ENCODE measurements at regions not wholly inside any gene's neighbourhood (a gene's known extent, or its start where the extent isn't known, plus 50 kb on each side); places are given as distances from the start of the nearest gene placed in this dataset.

DNA sequence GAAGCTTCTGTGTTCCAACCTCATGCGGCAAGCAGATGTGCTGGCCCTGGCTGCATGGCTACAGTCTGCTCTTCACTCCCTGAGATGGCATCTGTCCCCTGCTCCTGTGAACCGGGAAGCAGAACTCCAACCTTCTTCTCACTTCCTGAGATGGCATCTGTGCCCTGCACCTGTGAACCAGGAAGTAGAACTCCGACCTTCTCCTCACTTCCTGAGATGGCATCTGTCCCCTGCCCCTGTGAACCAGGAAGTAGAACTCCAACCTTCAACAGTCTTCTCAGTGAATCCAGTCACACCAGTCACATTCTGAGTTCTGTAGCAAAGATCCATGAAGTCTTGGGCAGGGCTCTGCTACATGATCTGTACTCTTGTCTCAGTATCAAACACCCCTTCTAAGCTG lies 887.2 kb upstream of the KLHL29 start:
- Histone ChIP-seq H3K9ac (ENCODE audit: low read depth in 1 of 3, low read length in 3 of 3) (no peak overlapping the region), H3K27me3 (ENCODE audit: control insufficient read depth in 3 of 3, insufficient read depth in 3 of 3, low read length in 3 of 3) (no peaks in the 10 kb centered on the region), H3K4me3 (ENCODE audit: low read length in 3 of 3) (no peak overlapping the region), H3K27ac (ENCODE audit: low read depth, low read length) (no peak overlapping the region), H3K9me3 (ENCODE audit: control insufficient read depth in 3 of 3, low read length in 3 of 3) (no peaks in the 10 kb centered on the region), H3K4me1 (ENCODE audit: control insufficient read depth in 3 of 3, insufficient read depth in 3 of 3, low read length in 3 of 3) (peaks cover 0 to 8% (median 8%) of the 10 kb centered on the region in 3 donors), H3K36me3 (ENCODE audit: control insufficient read depth in 3 of 3, insufficient read depth in 3 of 3, low read length in 3 of 3) (no peaks in the 10 kb centered on the region)

DNA sequence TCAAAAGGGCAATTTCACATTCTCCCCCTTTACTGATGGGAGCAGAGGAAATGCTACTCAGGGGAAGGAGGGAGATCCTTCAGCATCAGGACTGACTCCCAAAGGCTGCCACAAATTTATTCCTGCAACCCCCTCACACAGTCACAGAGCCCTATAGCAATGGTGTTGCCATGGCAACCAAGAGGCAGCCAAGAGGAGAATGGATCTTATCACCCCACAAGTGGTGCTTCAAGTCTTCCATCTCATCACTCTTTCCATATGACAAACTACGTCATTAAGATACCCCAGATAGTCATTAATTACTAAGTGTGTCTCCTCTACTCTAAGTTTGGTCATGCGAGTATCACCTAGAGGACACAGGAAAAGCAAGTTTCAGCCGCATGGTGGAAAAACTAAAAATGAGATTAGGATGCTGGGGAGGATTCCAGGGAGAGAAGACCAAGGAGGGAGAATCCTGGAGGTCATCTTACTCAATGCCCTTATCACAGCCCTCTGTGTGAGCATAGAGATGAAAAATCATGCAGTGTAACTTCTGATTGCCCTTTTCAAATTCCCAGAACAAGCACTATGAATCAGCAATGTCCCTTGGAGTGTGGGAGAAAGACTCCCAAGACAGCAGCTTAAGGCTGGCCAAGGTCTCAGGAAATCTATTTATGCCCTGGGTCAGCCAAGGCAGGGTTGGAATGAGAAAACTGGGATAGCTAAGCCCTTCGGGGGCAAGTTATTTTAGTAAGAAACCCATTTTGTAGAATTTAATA lies 885.7 kb upstream of the KLHL29 start:
- no peak overlapping the region for H3K27ac ChIP-seq (ENCODE audit: low read depth, low read length)
- H3K4me1 ChIP-seq (ENCODE audit: control insufficient read depth in 3 of 3, insufficient read depth in 3 of 3, low read length in 3 of 3), result peaks cover 0 to 8% (median 8%) of the 10 kb centered on the region in 3 donors
- no peak overlapping the region for H3K4me3 ChIP-seq (ENCODE audit: low read length in 3 of 3)
- H3K9ac ChIP-seq (ENCODE audit: low read depth in 1 of 3, low read length in 3 of 3), result no peak overlapping the region
- H3K36me3 ChIP-seq (ENCODE audit: control insufficient read depth in 3 of 3, insufficient read depth in 3 of 3, low read length in 3 of 3), result no peaks in the 10 kb centered on the region
- no peaks in the 10 kb centered on the region for H3K9me3 ChIP-seq (ENCODE audit: control insufficient read depth in 3 of 3, low read length in 3 of 3)
- no peaks in the 10 kb centered on the region for H3K27me3 ChIP-seq (ENCODE audit: control insufficient read depth in 3 of 3, insufficient read depth in 3 of 3, low read length in 3 of 3)

DNA sequence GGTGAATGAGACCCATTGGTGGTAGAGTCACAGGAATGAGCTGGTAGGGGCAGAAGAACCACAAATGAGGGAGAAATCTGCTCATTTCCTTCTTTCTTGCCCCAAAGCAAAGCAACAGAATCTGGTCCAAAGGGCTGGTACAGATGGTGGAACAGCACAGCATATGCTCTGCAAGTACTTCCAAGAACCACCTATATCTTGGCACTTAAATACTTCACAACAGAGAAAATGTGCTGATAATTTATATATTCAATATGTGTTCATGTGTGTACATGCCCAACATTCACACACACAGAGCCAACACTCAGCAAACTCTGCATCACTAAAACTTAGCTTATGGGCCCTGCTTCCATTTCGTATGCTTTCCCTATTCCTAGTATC lies 884.4 kb upstream of the KLHL29 start:
- H3K27ac ChIP-seq (ENCODE audit: low read depth, low read length), result no peak overlapping the region

DNA sequence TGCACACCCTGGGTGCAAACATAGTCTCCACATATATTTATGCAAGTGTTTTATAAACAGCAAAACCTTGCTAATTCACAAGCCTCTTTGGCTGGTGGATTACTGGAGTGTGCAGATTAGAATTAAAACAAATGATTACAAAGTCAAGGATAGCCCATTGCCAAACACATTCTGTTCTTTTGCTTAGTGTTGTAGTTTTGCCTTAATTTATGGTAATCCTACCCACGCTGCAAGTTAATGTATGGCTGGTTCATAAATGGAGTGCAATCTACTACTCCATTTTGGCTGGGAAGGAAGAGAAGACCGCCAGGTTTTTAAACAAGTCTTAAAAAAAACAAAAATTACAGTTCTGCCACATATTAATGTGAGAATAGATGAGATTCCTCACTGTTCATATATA lies 883.1 kb upstream of the KLHL29 start:
- Histone ChIP-seq H3K27ac (ENCODE audit: low read depth, low read length) (no peak overlapping the region), H3K36me3 (ENCODE audit: control insufficient read depth in 3 of 3, insufficient read depth in 3 of 3, low read length in 3 of 3) (no peaks in the 10 kb centered on the region), H3K9ac (ENCODE audit: low read depth in 1 of 3, low read length in 3 of 3) (no peak overlapping the region), H3K4me1 (ENCODE audit: control insufficient read depth in 3 of 3, insufficient read depth in 3 of 3, low read length in 3 of 3) (peaks cover 0 to 8% (median 8%) of the 10 kb centered on the region in 3 donors), H3K27me3 (ENCODE audit: control insufficient read depth in 3 of 3, insufficient read depth in 3 of 3, low read length in 3 of 3) (no peaks in the 10 kb centered on the region), H3K4me3 (ENCODE audit: low read length in 3 of 3) (no peak overlapping the region), H3K9me3 (ENCODE audit: control insufficient read depth in 3 of 3, low read length in 3 of 3) (no peaks in the 10 kb centered on the region)

More for the DNA sequence above, 884.4 kb upstream of the KLHL29 start:
- Histone ChIP-seq H3K4me3 (ENCODE audit: low read length in 3 of 3) (no peak overlapping the region), H3K36me3 (ENCODE audit: control insufficient read depth in 3 of 3, insufficient read depth in 3 of 3, low read length in 3 of 3) (no peaks in the 10 kb centered on the region), H3K4me1 (ENCODE audit: control insufficient read depth in 3 of 3, insufficient read depth in 3 of 3, low read length in 3 of 3) (peaks cover 0 to 8% (median 8%) of the 10 kb centered on the region in 3 donors), H3K9me3 (ENCODE audit: control insufficient read depth in 3 of 3, low read length in 3 of 3) (no peaks in the 10 kb centered on the region), H3K27me3 (ENCODE audit: control insufficient read depth in 3 of 3, insufficient read depth in 3 of 3, low read length in 3 of 3) (no peaks in the 10 kb centered on the region), H3K9ac (ENCODE audit: low read depth in 1 of 3, low read length in 3 of 3) (no peak overlapping the region)

DNA sequence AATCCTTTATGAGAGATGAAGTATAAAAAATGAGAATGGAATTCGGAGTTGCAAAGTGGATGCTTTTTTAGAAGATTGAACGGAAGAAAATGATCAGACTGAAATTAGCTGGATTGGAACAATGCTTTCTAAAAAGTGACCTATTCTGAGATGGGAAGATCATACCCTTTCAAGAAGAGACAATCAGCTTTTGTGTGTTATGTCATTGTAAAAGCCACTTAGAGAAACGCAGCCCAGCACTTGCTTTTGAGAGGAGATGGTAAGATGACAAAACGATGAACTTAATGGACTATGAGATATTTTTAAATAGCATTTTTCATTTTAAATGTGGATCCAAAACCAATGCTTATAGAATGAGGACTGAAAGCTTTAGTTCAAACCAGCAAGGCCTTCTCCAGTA lies 871.4 kb upstream of the KLHL29 start:
- H3K27me3 ChIP-seq (ENCODE audit: control insufficient read depth in 3 of 3, insufficient read depth in 3 of 3, low read length in 3 of 3), result no peaks in the 10 kb centered on the region
- H3K9me3 ChIP-seq (ENCODE audit: control insufficient read depth in 3 of 3, low read length in 3 of 3), result no peaks in the 10 kb centered on the region
- no peak overlapping the region for H3K27ac ChIP-seq (ENCODE audit: low read depth, low read length)
- no peak overlapping the region for H3K4me3 ChIP-seq (ENCODE audit: low read length in 3 of 3)
- H3K9ac ChIP-seq (ENCODE audit: low read depth in 1 of 3, low read length in 3 of 3), result no peak overlapping the region
- no peaks in the 10 kb centered on the region for H3K36me3 ChIP-seq (ENCODE audit: control insufficient read depth in 3 of 3, insufficient read depth in 3 of 3, low read length in 3 of 3)
- H3K4me1 ChIP-seq (ENCODE audit: control insufficient read depth in 3 of 3, insufficient read depth in 3 of 3, low read length in 3 of 3), result no peaks in the 10 kb centered on the region

DNA sequence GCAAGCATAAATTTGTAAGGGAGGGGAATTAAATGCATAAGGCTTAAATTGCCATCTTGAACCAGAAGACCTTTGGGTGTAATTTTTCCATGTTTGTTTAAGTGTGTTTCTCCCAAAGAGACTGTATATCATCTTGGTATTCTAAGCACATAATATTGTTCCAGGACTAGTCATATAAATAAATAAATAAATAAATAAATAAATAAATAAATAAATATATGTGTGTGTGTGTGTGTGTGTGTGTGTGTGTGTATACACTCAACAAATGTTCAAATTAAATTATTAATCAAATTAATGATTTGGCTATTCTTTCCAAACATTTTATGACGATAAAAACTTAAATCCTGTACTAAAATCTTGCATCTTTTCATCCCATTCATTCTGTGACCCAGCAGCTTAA lies 867.8 kb upstream of the KLHL29 start:
- Histone ChIP-seq H3K9me3 (ENCODE audit: control insufficient read depth in 3 of 3, low read length in 3 of 3) (no peaks in the 10 kb centered on the region), H3K4me3 (ENCODE audit: low read length in 3 of 3) (no peak overlapping the region), H3K27ac (ENCODE audit: low read depth, low read length) (no peak overlapping the region), H3K36me3 (ENCODE audit: control insufficient read depth in 3 of 3, insufficient read depth in 3 of 3, low read length in 3 of 3) (no peaks in the 10 kb centered on the region), H3K27me3 (ENCODE audit: control insufficient read depth in 3 of 3, insufficient read depth in 3 of 3, low read length in 3 of 3) (no peaks in the 10 kb centered on the region), H3K9ac (ENCODE audit: low read depth in 1 of 3, low read length in 3 of 3) (no peak overlapping the region), H3K4me1 (ENCODE audit: control insufficient read depth in 3 of 3, insufficient read depth in 3 of 3, low read length in 3 of 3) (no peaks in the 10 kb centered on the region)

DNA sequence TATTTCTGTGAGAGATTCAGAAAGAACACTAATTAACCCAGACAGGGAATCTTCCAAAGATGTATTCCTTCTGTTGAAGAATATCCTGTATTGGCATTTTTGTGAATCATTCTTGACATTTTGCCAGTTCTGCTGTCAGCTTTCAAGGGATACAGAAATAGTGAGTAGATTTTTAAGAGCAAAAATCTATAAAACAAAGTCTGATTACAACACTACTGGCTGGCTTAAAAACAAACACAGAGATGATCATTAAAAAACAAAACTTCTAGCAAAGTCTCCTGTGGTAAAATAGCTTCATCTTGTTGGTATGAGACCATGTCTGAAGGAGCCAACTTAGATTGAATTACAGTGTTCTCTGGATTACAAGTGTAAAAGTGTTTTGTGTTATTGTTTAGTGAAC lies 866.3 kb upstream of the KLHL29 start:
- Histone ChIP-seq H3K9me3 (ENCODE audit: control insufficient read depth in 3 of 3, low read length in 3 of 3) (no peaks in the 10 kb centered on the region), H3K36me3 (ENCODE audit: control insufficient read depth in 3 of 3, insufficient read depth in 3 of 3, low read length in 3 of 3) (no peaks in the 10 kb centered on the region), H3K4me3 (ENCODE audit: low read length in 3 of 3) (no peak overlapping the region), H3K27me3 (ENCODE audit: control insufficient read depth in 3 of 3, insufficient read depth in 3 of 3, low read length in 3 of 3) (no peaks in the 10 kb centered on the region), H3K4me1 (ENCODE audit: control insufficient read depth in 3 of 3, insufficient read depth in 3 of 3, low read length in 3 of 3) (no peaks in the 10 kb centered on the region), H3K9ac (ENCODE audit: low read depth in 1 of 3, low read length in 3 of 3) (no peak overlapping the region), H3K27ac (ENCODE audit: low read depth, low read length) (no peak overlapping the region)

DNA sequence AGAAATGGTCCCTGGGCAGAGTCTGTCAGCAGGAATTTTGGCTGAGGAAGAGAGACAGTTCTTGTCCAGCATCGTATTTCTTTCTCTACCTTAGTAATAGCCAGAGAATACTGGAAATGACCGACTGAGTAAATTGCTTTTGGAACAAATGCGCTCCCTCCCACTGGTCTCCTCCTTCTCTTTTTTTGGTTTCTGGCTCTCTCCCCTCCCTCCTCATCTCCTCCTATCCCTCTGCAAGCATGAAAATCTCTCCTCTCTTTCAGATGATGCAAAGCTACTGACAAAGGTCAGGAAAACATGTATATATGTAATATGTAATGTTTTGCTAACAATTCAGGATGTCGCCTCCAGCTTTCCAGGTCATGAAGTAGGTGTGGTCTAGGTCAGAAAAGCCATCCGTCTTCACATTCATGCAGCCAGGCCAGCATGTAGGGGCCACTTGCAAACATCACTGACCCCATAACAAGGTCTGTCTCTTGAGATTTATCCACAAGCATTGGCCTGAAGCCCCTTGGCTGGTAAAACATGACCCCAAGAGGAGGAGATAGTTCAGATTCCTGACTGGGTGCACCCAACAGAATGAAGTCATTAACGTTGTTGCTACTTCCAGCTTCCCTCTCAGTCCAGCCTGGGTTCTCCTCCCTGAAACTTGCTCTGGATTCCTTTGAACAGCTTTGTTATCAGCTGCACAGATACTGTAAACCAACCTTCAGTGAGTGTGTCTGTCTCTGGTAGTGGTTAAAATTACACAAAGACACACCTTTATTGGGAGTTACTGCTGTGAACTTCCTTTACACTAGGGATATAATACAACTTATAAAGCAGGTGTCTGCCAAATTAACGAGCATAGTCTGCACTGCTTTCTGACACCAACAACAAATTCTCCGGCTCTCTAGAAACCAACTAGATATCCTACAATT lies 864.4 kb upstream of the KLHL29 start:
- Histone ChIP-seq H3K27me3 (ENCODE audit: control insufficient read depth in 3 of 3, insufficient read depth in 3 of 3, low read length in 3 of 3) (no peaks in the 10 kb centered on the region), H3K4me1 (ENCODE audit: control insufficient read depth in 3 of 3, insufficient read depth in 3 of 3, low read length in 3 of 3) (no peaks in the 10 kb centered on the region), H3K4me3 (ENCODE audit: low read length in 3 of 3) (no peak overlapping the region), H3K27ac (ENCODE audit: low read depth, low read length) (no peak overlapping the region), H3K36me3 (ENCODE audit: control insufficient read depth in 3 of 3, insufficient read depth in 3 of 3, low read length in 3 of 3) (no peaks in the 10 kb centered on the region), H3K9me3 (ENCODE audit: control insufficient read depth in 3 of 3, low read length in 3 of 3) (no peaks in the 10 kb centered on the region), H3K9ac (ENCODE audit: low read depth in 1 of 3, low read length in 3 of 3) (no peak overlapping the region)

DNA sequence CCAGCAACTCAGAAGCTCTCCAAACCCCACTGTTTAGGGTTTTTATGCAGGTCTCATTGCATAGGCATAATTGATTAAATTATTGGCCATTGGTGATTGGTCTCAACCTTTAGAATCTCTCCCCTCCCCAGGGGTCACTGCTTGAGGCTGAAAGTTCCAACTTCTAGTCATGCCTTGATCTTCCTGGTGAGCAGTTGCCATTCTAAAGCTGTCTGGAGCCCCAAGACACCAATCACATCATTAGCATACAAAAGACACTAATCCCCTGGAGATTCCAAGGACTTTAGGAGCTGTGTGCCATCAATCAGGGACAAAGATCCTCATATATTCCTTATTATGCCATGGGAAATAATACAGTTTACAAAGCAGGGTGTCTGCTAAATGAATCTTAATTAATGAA lies 863.4 kb upstream of the KLHL29 start:
- no peaks in the 10 kb centered on the region for H3K36me3 ChIP-seq (ENCODE audit: control insufficient read depth in 3 of 3, insufficient read depth in 3 of 3, low read length in 3 of 3)
- no peaks in the 10 kb centered on the region for H3K4me1 ChIP-seq (ENCODE audit: control insufficient read depth in 3 of 3, insufficient read depth in 3 of 3, low read length in 3 of 3)
- no peak overlapping the region for H3K27ac ChIP-seq (ENCODE audit: low read depth, low read length)
- H3K4me3 ChIP-seq (ENCODE audit: low read length in 3 of 3), result no peak overlapping the region
- H3K9ac ChIP-seq (ENCODE audit: low read depth in 1 of 3, low read length in 3 of 3), result no peak overlapping the region
- H3K9me3 ChIP-seq (ENCODE audit: control insufficient read depth in 3 of 3, low read length in 3 of 3), result no peaks in the 10 kb centered on the region
- H3K27me3 ChIP-seq (ENCODE audit: control insufficient read depth in 3 of 3, insufficient read depth in 3 of 3, low read length in 3 of 3), result no peaks in the 10 kb centered on the region

DNA sequence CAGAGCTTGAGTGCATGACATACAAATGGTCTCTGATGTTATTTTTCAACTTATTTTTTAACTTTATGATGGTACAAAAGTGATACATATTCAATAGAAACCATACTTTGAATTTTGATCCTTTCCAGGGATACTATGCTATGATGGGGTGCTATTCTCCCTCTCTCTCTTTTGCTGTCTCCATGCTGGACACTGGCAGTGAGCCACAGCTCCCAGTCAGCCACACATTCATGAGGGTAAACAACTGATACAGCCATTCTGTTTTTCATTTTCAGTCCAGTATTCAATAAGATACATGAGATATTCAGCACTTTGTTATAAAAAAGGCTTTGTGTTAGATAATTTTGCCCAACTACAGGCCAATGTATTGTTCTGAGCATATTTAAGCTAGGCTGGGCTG lies 859.3 kb upstream of the KLHL29 start:
- no peaks in the 10 kb centered on the region for H3K4me1 ChIP-seq (ENCODE audit: control insufficient read depth in 3 of 3, insufficient read depth in 3 of 3, low read length in 3 of 3)
- H3K27ac ChIP-seq (ENCODE audit: low read depth, low read length), result no peak overlapping the region
- H3K27me3 ChIP-seq (ENCODE audit: control insufficient read depth in 3 of 3, insufficient read depth in 3 of 3, low read length in 3 of 3), result no peaks in the 10 kb centered on the region
- peaks cover 0 to 3% (median 0%) of the 10 kb centered on the region in 3 donors for H3K9me3 ChIP-seq (ENCODE audit: control insufficient read depth in 3 of 3, low read length in 3 of 3)
- H3K9ac ChIP-seq (ENCODE audit: low read depth in 1 of 3, low read length in 3 of 3), result no peak overlapping the region
- H3K36me3 ChIP-seq (ENCODE audit: control insufficient read depth in 3 of 3, insufficient read depth in 3 of 3, low read length in 3 of 3), result no peaks in the 10 kb centered on the region
- no peak overlapping the region for H3K4me3 ChIP-seq (ENCODE audit: low read length in 3 of 3)
